ENCODE measurements at regions not wholly inside any gene's neighbourhood (a gene's known extent, or its start where the extent isn't known, plus 50 kb on each side); places are given as distances from the start of the nearest gene placed in this dataset.

- Histone ChIP-seq H3K4me1 (replicated peaks in 1 of 2) (no peaks in the 10 kb centered on the region), H3K27me3 (no peaks in the 10 kb centered on the region), H3K36me3 (replicated peaks in 1 of 2) (no peaks in the 10 kb centered on the region), H3K9me3 (replicated peaks in 1 of 3) (no peaks in the 10 kb centered on the region), H3K27ac (no peak overlapping the region), H3K4me3 (no peak overlapping the region)
- DNase-seq: no peak
- WGBS, 4 donors: 76 to 100% (median 88%) methylated on average over 2 of the region's 2 CpGs
- intact Hi-C loops (cut with DNase I): no loop called here
- no peak for TF ChIP-seq POLR2A (IDR thresholded peaks at IDR 0.05)
- TF ChIP-seq CTCF (IDR thresholded peaks at IDR 0.05): no peak
These were observed 561.4 kb upstream of the LINC00305 start for GRCh38 chr18:64710105-64710861.

GRCh38 chr18:64707052-64707451, 558.2 kb upstream of the LINC00305 start:
- no peak for DNase-seq
- H3K9me3 ChIP-seq (replicated peaks in 1 of 3): no peaks in the 10 kb centered on the region
- TF ChIP-seq POLR2A (IDR thresholded peaks at IDR 0.05): no peak
- TF ChIP-seq CTCF (IDR thresholded peaks at IDR 0.05): no peak
- H3K36me3 ChIP-seq (replicated peaks in 1 of 2): no peaks in the 10 kb centered on the region
- no peaks in the 10 kb centered on the region for H3K4me1 ChIP-seq (replicated peaks in 1 of 2)
- H3K27me3 ChIP-seq: no peaks in the 10 kb centered on the region
- peak overlapping the region in 1 of 5 donors; percentile 29 for H3K27ac ChIP-seq
- intact Hi-C loops (cut with DNase I): no loop called here
- no peak overlapping the region for H3K4me3 ChIP-seq

- TF ChIP-seq CTCF (IDR thresholded peaks at IDR 0.05) (no peak), POLR2A (IDR thresholded peaks at IDR 0.05) (no peak)
- no peak for DNase-seq
- WGBS, 4 donors: 73 to 79% (median 76%) methylated on average over 2 of the region's 2 CpGs
These were observed 550.2 kb upstream of the LINC00305 start for GRCh38 chr18:64699081-64699480.

GRCh38 chr18:64695851-64696553, 547.1 kb upstream of the LINC00305 start:
- Histone ChIP-seq H3K4me1 (replicated peaks in 1 of 2) (no peaks in the 10 kb centered on the region), H3K4me3 (no peak overlapping the region), H3K27me3 (no peaks in the 10 kb centered on the region), H3K9me3 (replicated peaks in 1 of 3) (no peaks in the 10 kb centered on the region), H3K36me3 (replicated peaks in 1 of 2) (no peaks in the 10 kb centered on the region), H3K27ac (no peak overlapping the region)
- WGBS, 4 donors: 68 to 80% (median 74%) methylated on average over 9 of the region's 9 CpGs
- intact Hi-C loops (cut with DNase I): no loop called here
- TF ChIP-seq POLR2A (IDR thresholded peaks at IDR 0.05) (no peak), CTCF (IDR thresholded peaks at IDR 0.05) (no peak)
- DNase-seq: no peak

More at GRCh38 chr18:64699081-64699480, 550.2 kb upstream of the LINC00305 start:
- Histone ChIP-seq H3K27me3 (no peaks in the 10 kb centered on the region), H3K4me3 (no peak overlapping the region), H3K27ac (no peak overlapping the region), H3K9me3 (replicated peaks in 1 of 3) (no peaks in the 10 kb centered on the region), H3K4me1 (replicated peaks in 1 of 2) (no peaks in the 10 kb centered on the region), H3K36me3 (replicated peaks in 1 of 2) (no peaks in the 10 kb centered on the region)
- intact Hi-C loops (cut with DNase I): no loop called here

Data from adrenal gland (tissue), 9 donors.